Chondrocyte (in vitro differentiated cells): ENCODE measurements at regions not wholly inside any gene's neighbourhood (a gene's known extent, or its start where the extent isn't known, plus 50 kb on each side); places are given as distances from the start of the nearest gene placed in this dataset.

Source experiments
- DNase-seq: peaks from one replicate; pipeline ENCODE4 v3.0.0; 2021; ENCODE audit warnings: mixed read lengths, low spot score
- H3K27ac Mint-ChIP-seq: one replicate; pipeline ENCODE4 v1.8.0; 2021; ENCODE audit warnings: mild to moderate bottlenecking, moderate library complexity, mixed read lengths; ENCODE audit not compliant: unreplicated experiment
- H3K27me3 Mint-ChIP-seq: 2 replicates; pipeline ENCODE4 v1.8.0; 2021; ENCODE audit warnings: low read depth, mixed read lengths
- H3K36me3 Mint-ChIP-seq: 2 replicates; pipeline ENCODE4 v1.8.0; 2021; ENCODE audit warnings: low read depth, mixed read lengths
- H3K4me1 Mint-ChIP-seq: 2 replicates; pipeline ENCODE4 v1.8.0; 2021; ENCODE audit warnings: low read depth, mild to moderate bottlenecking, mixed read lengths
- H3K4me3 Mint-ChIP-seq: one replicate; pipeline ENCODE4 v1.8.0; 2021; ENCODE audit warnings: mild to moderate bottlenecking, moderate library complexity, mixed read lengths; ENCODE audit not compliant: unreplicated experiment
- H3K9me3 Mint-ChIP-seq: 2 replicates; pipeline ENCODE4 v1.8.0; 2021; ENCODE audit warnings: low read depth, mixed read lengths
- CTCF ChIP-seq: fragments of 200-600 bp; sonication (generic); IDR thresholded peaks from 2 replicates; pipeline ENCODE4 v1.5.0; 2021; ENCODE audit warnings: antibody characterized with exemption, mild to moderate bottlenecking, moderate library complexity

- DNase-seq = no peak
- no peaks in the 10 kb centered on the region for H3K27me3 Mint-ChIP-seq
- TF ChIP-seq CTCF = no peak
- H3K9me3 Mint-ChIP-seq = peaks cover 11% of the 10 kb centered on the region
- H3K36me3 Mint-ChIP-seq = no peaks in the 10 kb centered on the region
- H3K4me3 Mint-ChIP-seq = no peak overlapping the region
- H3K27ac Mint-ChIP-seq = no peak overlapping the region
- no peaks in the 10 kb centered on the region for H3K4me1 Mint-ChIP-seq
Measured at GRCh38 chr14:34348592-34348991, 113.4 kb downstream of the SPTSSA start.

DNA sequence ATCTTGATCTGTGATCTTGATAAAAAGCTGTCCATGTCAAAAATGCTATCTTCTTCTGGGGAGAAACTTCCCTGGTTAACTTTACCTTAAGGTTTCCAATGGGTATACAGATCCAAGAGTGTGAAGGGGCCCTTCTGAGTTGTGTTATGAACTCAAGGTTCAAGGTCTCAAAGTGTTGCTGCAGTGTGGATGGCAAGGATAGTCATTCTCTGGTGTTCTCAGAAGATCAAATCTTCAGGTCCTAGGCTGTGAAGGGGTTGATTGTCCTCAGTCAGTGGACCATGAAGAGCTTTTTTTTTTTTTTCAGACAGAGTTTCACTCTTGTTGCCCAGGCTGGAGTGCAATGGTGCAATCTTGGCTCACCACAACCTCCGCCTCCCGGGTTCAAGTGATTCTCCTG lies 114.4 kb downstream of the SPTSSA start:
- Mint-ChIP-seq H3K9me3 (peaks cover 11% of the 10 kb centered on the region), H3K36me3 (no peaks in the 10 kb centered on the region)

DNA sequence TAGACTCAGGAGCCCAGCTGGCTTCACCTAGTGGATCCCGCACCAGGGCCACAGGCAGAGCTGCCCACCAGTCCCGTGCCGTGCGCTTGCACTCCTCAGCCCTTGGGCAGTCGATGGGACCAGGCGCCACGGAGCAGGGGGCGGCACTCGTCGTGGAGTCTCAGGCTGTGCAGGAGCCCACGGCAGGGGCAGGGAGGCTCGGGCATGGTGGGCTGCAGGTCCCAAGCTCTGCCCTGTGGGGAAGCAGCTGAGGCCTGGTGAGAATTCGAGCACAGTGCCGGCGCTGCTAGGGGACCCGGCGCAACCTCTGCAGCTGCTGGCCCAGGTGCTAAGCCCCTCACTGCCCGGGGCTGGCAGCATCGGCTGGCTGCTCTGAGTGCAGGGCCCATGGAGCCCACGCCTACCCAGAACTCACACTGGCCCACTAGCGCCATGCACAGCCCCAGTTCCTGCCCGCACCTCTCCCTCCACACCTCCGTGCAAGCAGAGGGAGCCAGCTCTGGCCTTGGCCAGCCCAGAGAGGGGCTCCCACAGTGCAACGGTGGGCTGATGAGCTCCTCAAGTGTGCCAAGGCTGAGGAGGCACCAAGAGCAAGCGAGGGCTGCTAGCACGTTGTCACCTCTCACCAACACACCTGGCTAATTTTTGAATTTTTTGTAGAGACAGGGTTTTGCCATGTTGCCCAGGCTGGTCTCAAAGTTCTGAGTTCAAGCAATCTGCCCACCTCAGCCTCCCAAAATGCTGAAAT lies 116.1 kb downstream of the SPTSSA start:
- Mint-ChIP-seq H3K4me1 (no peaks in the 10 kb centered on the region), H3K27me3 (no peaks in the 10 kb centered on the region), H3K4me3 (no peak overlapping the region), H3K27ac (no peak overlapping the region), H3K9me3 (peaks cover 11% of the 10 kb centered on the region), H3K36me3 (no peaks in the 10 kb centered on the region)
- DNase-seq = peak; percentile 89
- TF ChIP-seq CTCF = no peak

More for the DNA sequence above, 114.4 kb downstream of the SPTSSA start:
- Mint-ChIP-seq H3K27ac (no peak overlapping the region), H3K4me1 (no peaks in the 10 kb centered on the region), H3K4me3 (no peak overlapping the region), H3K27me3 (no peaks in the 10 kb centered on the region)
- TF ChIP-seq CTCF = no peak
- DNase-seq = no peak

DNA sequence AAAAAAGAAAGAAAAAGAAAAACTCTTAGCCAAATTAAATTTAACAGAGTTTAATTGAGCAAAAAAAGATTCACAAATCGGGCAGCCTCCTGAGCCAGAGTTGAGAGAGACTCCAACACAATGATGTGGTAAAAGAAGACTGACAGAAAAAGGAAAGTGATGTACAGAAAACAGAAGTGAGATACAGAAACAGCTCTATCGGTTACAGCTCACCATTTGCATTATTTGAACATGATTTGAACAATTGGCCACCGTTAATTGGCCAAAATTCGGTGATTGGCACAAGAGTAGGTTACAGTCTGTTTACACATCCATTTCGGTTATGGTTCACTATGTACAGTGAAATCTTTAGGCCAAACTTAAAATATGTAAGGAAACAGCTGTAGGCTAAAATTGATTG lies 117.7 kb downstream of the SPTSSA start:
- no peak overlapping the region for H3K4me3 Mint-ChIP-seq
- no peak for DNase-seq
- H3K4me1 Mint-ChIP-seq = no peaks in the 10 kb centered on the region
- peaks cover 11% of the 10 kb centered on the region for H3K9me3 Mint-ChIP-seq
- no peaks in the 10 kb centered on the region for H3K27me3 Mint-ChIP-seq
- no peak overlapping the region for H3K27ac Mint-ChIP-seq
- no peaks in the 10 kb centered on the region for H3K36me3 Mint-ChIP-seq
- TF ChIP-seq CTCF = no peak

DNA sequence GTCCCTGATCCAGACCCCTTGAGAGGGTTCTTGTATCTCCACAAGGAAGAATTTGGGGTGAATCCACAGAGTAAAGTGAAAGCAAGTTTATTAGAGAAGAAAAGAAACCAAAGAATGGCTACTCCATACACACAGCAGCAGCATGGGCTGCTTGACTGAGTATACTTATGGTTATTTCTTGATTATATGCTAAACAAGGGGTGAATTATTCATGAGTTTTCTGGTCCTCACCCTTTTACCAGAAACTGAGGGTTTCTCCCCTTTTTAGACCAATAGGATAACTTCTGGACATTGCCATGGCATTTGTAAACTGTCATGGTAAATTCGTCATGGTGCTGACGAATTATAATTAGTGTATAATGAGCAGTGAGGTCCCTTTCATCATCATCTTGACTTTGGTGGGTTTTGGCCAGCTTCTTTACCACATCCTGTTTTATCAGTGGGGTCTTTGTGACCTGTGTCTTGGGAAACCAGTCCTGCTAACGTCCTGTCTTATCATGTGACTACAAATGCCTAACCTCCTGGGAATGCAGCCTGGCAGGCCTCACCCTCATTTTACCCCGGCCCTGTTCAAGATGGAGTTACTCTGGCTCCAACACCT lies 121.9 kb downstream of the SPTSSA start:
- Mint-ChIP-seq H3K9me3 (peaks cover 2% of the 10 kb centered on the region), H3K27me3 (no peaks in the 10 kb centered on the region), H3K4me3 (no peak overlapping the region), H3K36me3 (no peaks in the 10 kb centered on the region), H3K4me1 (no peaks in the 10 kb centered on the region), H3K27ac (no peak overlapping the region)
- no peak for DNase-seq
- TF ChIP-seq CTCF = no peak
